CD8-positive, alpha-beta memory T cell (primary cell): ENCODE measurements at regions not wholly inside any gene's neighbourhood (a gene's known extent, or its start where the extent isn't known, plus 50 kb on each side); places are given as distances from the start of the nearest gene placed in this dataset.

Experiments used
- CTCF ChIA-PET: fragments of 350-600 bp; sonication (Branson Sonifier 250); formaldehyde crosslinking; loops from one replicate; lab custom pipeline; 2021; ENCODE audit warnings: antibody characterized with exemption; lab: Charles Lee
- POLR2A ChIA-PET: fragments of 350-600 bp; sonication (Branson Sonifier 250); formaldehyde crosslinking; loops from one replicate; lab custom pipeline; 2021; ENCODE audit warnings: antibody characterized with exemption; lab: Charles Lee
- DNase-seq, 5 donors: peaks; one replicate each; pipeline versions ENCODE4 v3.0.0 to v3.0.0-alpha.2; 2020 to 2022; ENCODE audit warnings: mixed read lengths in 1 of 5
- H3K27ac ChIP-seq: one replicate; pipeline ENCODE4 v1.7.0; 2013; ENCODE audit warnings: low read depth, mild to moderate bottlenecking, low read length, moderate library complexity
- H3K27me3 ChIP-seq: 2 replicates; pipeline ENCODE4 v1.7.0; 2013; ENCODE audit warnings: low read length, mild to moderate bottlenecking; ENCODE audit not compliant: insufficient read depth, poor library complexity, severe bottlenecking
- H3K36me3 ChIP-seq: 2 replicates; pipeline ENCODE4 v1.7.0; 2013; ENCODE audit warnings: mild to moderate bottlenecking, low read length, moderate library complexity; ENCODE audit not compliant: insufficient read depth
- H3K4me1 ChIP-seq: 2 replicates; pipeline ENCODE4 v1.7.0; 2013; ENCODE audit warnings: mild to moderate bottlenecking, low read length, moderate library complexity; ENCODE audit not compliant: insufficient read depth
- H3K4me3 ChIP-seq: 2 replicates; pipeline ENCODE4 v1.7.0; 2013; ENCODE audit warnings: mild to moderate bottlenecking, low read length
- H3K9me3 ChIP-seq: 2 replicates; pipeline ENCODE4 v1.7.0; 2013; ENCODE audit warnings: mild to moderate bottlenecking, low read length
- H3K27ac Mint-ChIP-seq, 8 donors: one replicate each; pipeline ENCODE4 v1.8.0; 2020 to 2021; ENCODE audit warnings: mixed read lengths in 8 of 8, mild to moderate bottlenecking in 6 of 8, inconsistent platforms in 3 of 8, moderate library complexity in 3 of 8
- H3K27me3 Mint-ChIP-seq, 2 donors: one replicate each; pipeline ENCODE4 v1.8.0; 2020 to 2021; ENCODE audit warnings: mixed read lengths in 2 of 2, mild to moderate bottlenecking in 1 of 2, moderate library complexity in 1 of 2
- H3K36me3 Mint-ChIP-seq, 3 donors: one replicate each; pipeline ENCODE4 v1.8.0; 2020 to 2021; ENCODE audit warnings: mixed read lengths in 3 of 3, inconsistent platforms in 1 of 3, mild to moderate bottlenecking in 1 of 3
- H3K4me1 Mint-ChIP-seq, 3 donors: one replicate each; pipeline ENCODE4 v1.8.0; 2020 to 2021; ENCODE audit warnings: mixed read lengths in 3 of 3, inconsistent platforms in 1 of 3, mild to moderate bottlenecking in 1 of 3
- H3K4me3 Mint-ChIP-seq, 7 donors: one replicate each; pipeline ENCODE4 v1.8.0; 2020 to 2021; ENCODE audit warnings: mixed read lengths in 7 of 7, mild to moderate bottlenecking in 6 of 7, moderate library complexity in 4 of 7, inconsistent platforms in 2 of 7
- H3K9me3 Mint-ChIP-seq, 5 donors: one replicate each; pipeline ENCODE4 v1.8.0; 2020 to 2022; ENCODE audit warnings: mixed read lengths in 5 of 5, mild to moderate bottlenecking in 3 of 5, moderate library complexity in 2 of 5, inconsistent platforms in 1 of 5

DNA sequence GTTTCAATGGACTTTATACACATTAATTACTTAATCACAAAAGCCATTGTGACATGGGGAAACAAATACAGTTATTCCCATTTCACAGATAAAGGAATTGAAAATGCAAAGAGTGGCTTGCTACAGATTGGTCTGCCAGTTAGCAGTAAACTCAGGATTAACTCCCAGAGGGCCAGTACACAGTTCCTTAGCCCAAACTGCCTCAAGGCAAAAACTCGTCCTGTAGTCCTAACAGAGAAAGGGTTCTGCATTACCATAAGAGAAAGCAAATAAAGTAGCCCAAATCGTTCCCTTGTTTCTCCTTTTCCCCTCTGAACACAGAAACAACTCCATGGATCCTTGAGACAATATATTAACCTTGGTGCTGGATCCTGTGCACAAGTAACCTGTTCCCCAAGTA lies 274.4 kb downstream of the LRIG3 start:
- Mint-ChIP-seq H3K27ac (no peak overlapping the region), H3K36me3 (no peaks in the 10 kb centered on the region), H3K4me3 (no peak overlapping the region), H3K4me1 (no peaks in the 10 kb centered on the region), H3K27me3 (no peaks in the 10 kb centered on the region), H3K9me3 (peaks cover 0 to 3% (median 0%) of the 10 kb centered on the region in 5 donors)
- no peaks in the 10 kb centered on the region for H3K27me3 ChIP-seq
- H3K36me3 ChIP-seq: no peaks in the 10 kb centered on the region
- no peak overlapping the region for H3K4me3 ChIP-seq
- no peaks in the 10 kb centered on the region for H3K4me1 ChIP-seq
- no peak for DNase-seq
- no peaks in the 10 kb centered on the region for H3K9me3 ChIP-seq
- POLR2A ChIA-PET: no interaction called here
- H3K27ac ChIP-seq: no peak overlapping the region
- CTCF ChIA-PET: no interaction called here

DNA sequence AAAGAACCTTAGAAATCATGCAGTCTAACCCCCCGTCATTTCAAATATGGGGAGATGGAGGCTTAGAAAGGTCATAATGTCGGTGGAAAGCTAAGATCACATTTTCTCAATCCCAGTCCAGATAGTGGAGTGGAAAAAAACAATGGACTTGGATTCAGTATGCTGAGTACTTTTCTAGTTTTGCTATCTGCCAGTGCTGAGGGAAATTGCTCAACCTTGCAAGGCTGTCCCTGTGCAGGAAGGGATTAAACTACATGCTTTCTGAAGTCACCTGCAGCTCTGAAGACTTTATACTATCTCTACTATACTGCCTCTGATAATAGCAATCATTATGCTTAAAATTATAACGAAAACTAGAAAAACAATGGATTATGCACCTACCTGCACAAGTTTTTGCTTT lies 272.8 kb downstream of the LRIG3 start:
- H3K27me3 Mint-ChIP-seq: no peaks in the 10 kb centered on the region
- Histone ChIP-seq H3K4me1 (no peaks in the 10 kb centered on the region), H3K36me3 (no peaks in the 10 kb centered on the region), H3K9me3 (no peaks in the 10 kb centered on the region), H3K4me3 (no peak overlapping the region), H3K27me3 (no peaks in the 10 kb centered on the region), H3K27ac (no peak overlapping the region)
- no peaks in the 10 kb centered on the region for H3K4me1 Mint-ChIP-seq
- H3K27ac Mint-ChIP-seq: no peak overlapping the region
- no peaks in the 10 kb centered on the region for H3K36me3 Mint-ChIP-seq
- H3K9me3 Mint-ChIP-seq: peaks cover 0 to 3% (median 0%) of the 10 kb centered on the region in 5 donors
- POLR2A ChIA-PET: no interaction called here
- no peak overlapping the region for H3K4me3 Mint-ChIP-seq
- no peak for DNase-seq
- CTCF ChIA-PET: no interaction called here

DNA sequence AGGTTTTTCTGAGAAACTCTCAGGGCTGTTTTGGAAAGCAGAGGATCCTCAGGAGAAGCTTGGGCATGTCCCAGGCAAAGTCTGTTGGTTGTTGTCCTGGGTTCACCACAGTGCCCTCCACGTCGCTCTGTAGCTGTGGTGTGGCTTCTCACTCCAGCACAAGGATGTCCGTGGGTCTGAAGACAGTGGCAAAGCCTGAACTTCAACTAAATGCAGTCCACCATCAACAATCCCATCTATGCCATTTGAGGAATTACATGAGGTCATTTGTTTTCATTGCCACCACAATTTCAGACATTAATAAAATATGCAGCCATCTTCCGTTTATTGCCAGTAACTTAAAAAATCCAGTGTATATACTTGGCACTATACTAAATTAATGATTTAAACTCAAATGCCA lies 272.1 kb downstream of the LRIG3 start:
- no peak overlapping the region for H3K27ac Mint-ChIP-seq
- H3K4me3 Mint-ChIP-seq: no peak overlapping the region
- H3K27me3 ChIP-seq: no peaks in the 10 kb centered on the region
- H3K27me3 Mint-ChIP-seq: no peaks in the 10 kb centered on the region
- no peak overlapping the region for H3K27ac ChIP-seq
- ChIA-PET CTCF (no interaction called here), POLR2A (no interaction called here)
- no peaks in the 10 kb centered on the region for H3K36me3 Mint-ChIP-seq
- no peaks in the 10 kb centered on the region for H3K36me3 ChIP-seq
- H3K9me3 ChIP-seq: no peaks in the 10 kb centered on the region
- no peak overlapping the region for H3K4me3 ChIP-seq
- DNase-seq: no peak
- peaks cover 0 to 7% (median 4%) of the 10 kb centered on the region in 5 donors for H3K9me3 Mint-ChIP-seq
- H3K4me1 Mint-ChIP-seq: no peaks in the 10 kb centered on the region
- H3K4me1 ChIP-seq: no peaks in the 10 kb centered on the region

DNA sequence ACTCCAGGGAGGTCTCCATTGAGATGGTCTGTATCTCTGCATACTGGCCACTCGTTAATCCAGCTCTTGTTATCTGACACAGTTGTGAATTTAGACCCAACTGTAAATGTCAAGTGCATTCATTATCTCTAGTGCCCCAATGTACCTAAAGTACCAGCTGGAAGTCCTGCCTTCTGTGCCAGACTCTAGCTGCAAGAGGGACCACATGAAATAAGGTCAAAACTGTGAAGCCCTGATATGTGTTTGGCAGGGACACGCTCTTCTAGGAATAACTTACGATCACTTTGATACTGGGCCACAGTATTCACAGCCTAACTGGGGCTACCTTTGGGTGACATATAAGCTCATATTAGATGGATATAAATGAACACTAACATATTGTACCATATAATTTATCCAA lies 268.5 kb downstream of the LRIG3 start:
- no peaks in the 10 kb centered on the region for H3K27me3 Mint-ChIP-seq
- Histone ChIP-seq H3K9me3 (no peaks in the 10 kb centered on the region), H3K36me3 (no peaks in the 10 kb centered on the region), H3K27ac (no peak overlapping the region), H3K4me1 (no peaks in the 10 kb centered on the region), H3K4me3 (no peak overlapping the region), H3K27me3 (no peaks in the 10 kb centered on the region)
- no peak overlapping the region for H3K27ac Mint-ChIP-seq
- H3K9me3 Mint-ChIP-seq: peaks cover 0 to 7% (median 5%) of the 10 kb centered on the region in 5 donors
- H3K4me3 Mint-ChIP-seq: no peak overlapping the region
- POLR2A ChIA-PET: no interaction called here
- H3K36me3 Mint-ChIP-seq: no peaks in the 10 kb centered on the region
- DNase-seq: no peak
- H3K4me1 Mint-ChIP-seq: no peaks in the 10 kb centered on the region
- CTCF ChIA-PET: no interaction called here

DNA sequence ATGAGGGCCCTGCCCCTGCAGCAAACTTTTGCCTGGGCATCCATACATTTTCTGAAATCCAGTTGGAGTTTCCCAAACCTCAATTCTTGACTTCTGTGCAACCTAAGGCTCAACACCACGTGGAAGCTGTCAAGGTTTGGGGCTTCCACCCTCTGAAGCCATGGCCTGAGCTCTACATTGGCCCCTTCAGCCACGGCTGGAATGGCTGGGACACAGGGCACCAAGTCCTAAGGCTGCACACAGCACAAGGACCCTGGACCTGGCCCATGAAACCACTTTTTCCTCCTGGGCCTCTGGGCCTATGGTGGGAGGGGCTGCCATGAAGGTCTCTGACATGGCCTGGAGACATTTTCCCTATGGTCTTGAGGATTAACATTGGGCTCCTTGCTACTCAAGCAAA lies 266.3 kb downstream of the LRIG3 start:
- no peaks in the 10 kb centered on the region for H3K27me3 ChIP-seq
- peaks cover 5 to 10% (median 6%) of the 10 kb centered on the region in 5 donors for H3K9me3 Mint-ChIP-seq
- H3K27me3 Mint-ChIP-seq: no peaks in the 10 kb centered on the region
- no peak overlapping the region for H3K27ac ChIP-seq
- ChIA-PET POLR2A (no interaction called here), CTCF (no interaction called here)
- H3K36me3 ChIP-seq: no peaks in the 10 kb centered on the region
- no peak overlapping the region for H3K27ac Mint-ChIP-seq
- H3K9me3 ChIP-seq: no peaks in the 10 kb centered on the region
- no peaks in the 10 kb centered on the region for H3K4me1 Mint-ChIP-seq
- DNase-seq: no peak
- no peaks in the 10 kb centered on the region for H3K36me3 Mint-ChIP-seq
- H3K4me3 Mint-ChIP-seq: no peak overlapping the region
- no peaks in the 10 kb centered on the region for H3K4me1 ChIP-seq
- H3K4me3 ChIP-seq: no peak overlapping the region

DNA sequence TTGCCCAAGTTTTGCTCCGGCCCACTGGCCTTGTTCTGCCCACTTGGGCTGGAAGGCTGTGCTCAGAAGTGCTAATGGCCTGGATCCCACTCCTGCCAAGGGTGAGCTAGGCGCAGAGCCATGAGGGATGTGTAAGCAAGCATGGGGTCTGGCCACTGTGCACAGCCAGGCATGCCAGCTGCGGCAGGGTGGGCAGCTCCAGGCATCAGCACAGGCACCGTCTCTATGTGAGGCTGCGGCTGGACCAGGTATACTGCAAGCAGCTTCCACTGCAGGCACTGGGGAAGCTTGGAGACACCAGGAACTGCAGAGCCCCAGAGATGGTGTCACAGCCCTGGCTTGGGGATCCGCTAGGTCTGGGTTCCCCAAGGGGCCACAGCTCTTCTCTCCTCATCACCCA lies 264.9 kb downstream of the LRIG3 start:
- H3K4me1 Mint-ChIP-seq: no peaks in the 10 kb centered on the region
- POLR2A ChIA-PET: no interaction called here

DNA sequence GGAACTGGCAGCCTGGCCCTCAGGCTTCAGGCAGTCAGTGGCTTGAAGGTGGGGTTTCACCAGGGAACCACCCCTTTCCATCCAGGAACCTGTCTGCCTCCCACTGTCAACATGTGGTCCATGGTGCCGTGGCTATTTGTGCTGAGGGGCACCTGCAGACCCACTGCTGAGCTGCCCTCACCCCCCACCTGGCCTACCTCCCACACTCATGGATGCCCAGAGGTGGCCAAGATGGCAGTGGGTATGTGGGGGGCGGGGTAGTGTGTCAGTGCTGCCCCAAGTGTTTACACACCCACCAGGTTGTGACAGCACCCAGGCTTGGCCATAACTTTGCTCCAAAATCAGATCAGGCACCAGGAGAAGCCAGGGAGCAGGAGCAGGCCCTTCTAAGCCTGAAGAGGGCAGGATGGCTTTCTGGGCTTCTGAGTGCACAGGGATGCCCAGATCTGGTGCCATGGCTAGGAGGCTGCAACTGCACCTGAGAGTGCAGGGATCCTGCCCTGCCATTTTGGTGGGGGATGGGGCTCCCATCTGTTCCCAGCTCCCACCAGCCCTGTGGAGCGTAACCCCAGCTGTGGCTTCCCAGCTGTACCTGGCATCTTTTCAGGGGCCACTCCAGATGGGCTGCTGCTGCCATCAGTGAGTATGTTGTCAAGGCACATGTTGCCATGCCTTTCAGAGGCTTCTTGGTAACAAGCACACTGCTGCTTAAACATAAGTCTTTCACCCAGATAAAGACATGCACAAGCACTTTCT lies 263.9 kb downstream of the LRIG3 start:
- no peaks in the 10 kb centered on the region for H3K9me3 ChIP-seq
- Mint-ChIP-seq H3K27me3 (no peaks in the 10 kb centered on the region), H3K9me3 (peaks cover 5 to 18% (median 6%) of the 10 kb centered on the region in 5 donors), H3K4me1 (no peaks in the 10 kb centered on the region), H3K36me3 (no peaks in the 10 kb centered on the region), H3K27ac (no peak overlapping the region), H3K4me3 (no peak overlapping the region)
- H3K27me3 ChIP-seq: no peaks in the 10 kb centered on the region
- ChIA-PET CTCF (no interaction called here), POLR2A (no interaction called here)
- H3K4me1 ChIP-seq: no peaks in the 10 kb centered on the region
- no peak overlapping the region for H3K27ac ChIP-seq
- no peaks in the 10 kb centered on the region for H3K36me3 ChIP-seq
- H3K4me3 ChIP-seq: no peak overlapping the region
- no peak for DNase-seq

More for the DNA sequence above, 264.9 kb downstream of the LRIG3 start:
- H3K27ac Mint-ChIP-seq: no peak overlapping the region
- no peak for DNase-seq
- H3K27me3 ChIP-seq: no peaks in the 10 kb centered on the region
- no peaks in the 10 kb centered on the region for H3K9me3 ChIP-seq
- no peak overlapping the region for H3K4me3 Mint-ChIP-seq
- H3K4me3 ChIP-seq: no peak overlapping the region
- no peaks in the 10 kb centered on the region for H3K36me3 ChIP-seq
- no peaks in the 10 kb centered on the region for H3K36me3 Mint-ChIP-seq
- H3K27ac ChIP-seq: no peak overlapping the region
- H3K9me3 Mint-ChIP-seq: peaks cover 5 to 14% (median 6%) of the 10 kb centered on the region in 5 donors
- CTCF ChIA-PET: no interaction called here
- H3K27me3 Mint-ChIP-seq: no peaks in the 10 kb centered on the region
- H3K4me1 ChIP-seq: no peaks in the 10 kb centered on the region

DNA sequence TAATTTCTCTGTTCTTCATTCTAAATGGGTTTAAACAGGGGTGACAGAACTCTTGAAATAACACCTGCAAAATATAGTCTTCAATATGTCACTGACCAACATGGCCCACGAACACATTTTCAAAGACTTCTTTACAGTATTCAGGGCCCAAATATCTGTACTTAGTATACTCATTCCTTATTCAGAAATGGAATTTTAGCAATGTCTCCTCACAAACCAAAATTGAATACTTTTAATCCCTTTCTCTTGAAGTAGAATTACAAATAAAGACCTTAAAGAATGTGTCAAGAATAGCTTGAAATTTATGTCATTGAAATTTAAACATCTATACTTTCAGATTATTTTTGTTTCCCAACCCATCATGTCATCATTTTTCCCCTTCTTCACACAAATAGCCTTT lies 263.1 kb downstream of the LRIG3 start:
- no peaks in the 10 kb centered on the region for H3K9me3 ChIP-seq
- ChIA-PET POLR2A (no interaction called here), CTCF (no interaction called here)
- DNase-seq: no peak
- Mint-ChIP-seq H3K9me3 (peaks cover 6 to 21% (median 7%) of the 10 kb centered on the region in 5 donors), H3K4me3 (no peak overlapping the region), H3K4me1 (no peaks in the 10 kb centered on the region), H3K27me3 (no peaks in the 10 kb centered on the region), H3K27ac (no peak overlapping the region), H3K36me3 (no peaks in the 10 kb centered on the region)
- H3K27ac ChIP-seq: no peak overlapping the region
- no peak overlapping the region for H3K4me3 ChIP-seq
- H3K36me3 ChIP-seq: no peaks in the 10 kb centered on the region
- no peaks in the 10 kb centered on the region for H3K27me3 ChIP-seq
- H3K4me1 ChIP-seq: no peaks in the 10 kb centered on the region
